Loucy (cell line): ENCODE measurements at regions not wholly inside any gene's neighbourhood (a gene's known extent, or its start where the extent isn't known, plus 50 kb on each side); places are given as distances from the start of the nearest gene placed in this dataset.

ENCODE experiments used
- H2AFZ ChIP-seq: fragments of 200-600 bp; sonication (generic); 2 replicates; pipeline ENCODE4 v1.6.0; 2016; ENCODE audit warnings: antibody characterized with exemption, mild to moderate bottlenecking, low read length, moderate library complexity
- H3F3A ChIP-seq: fragments of 200-600 bp; 2 replicates; pipeline ENCODE4 v1.6.0; 2016; ENCODE audit warnings: antibody characterized with exemption, low read depth, mild to moderate bottlenecking
- H3K27me3 ChIP-seq: fragments of 200-600 bp; sonication (generic); 2 replicates; pipeline ENCODE4 v1.6.1; 2014; ENCODE audit warnings: low read length, mild to moderate bottlenecking; ENCODE audit not compliant: insufficient read depth, poor library complexity, severe bottlenecking
- H3K36me3 ChIP-seq: fragments of 200-600 bp; sonication (generic); 2 replicates; pipeline ENCODE4 v1.6.1; 2016; ENCODE audit warnings: low read length; ENCODE audit not compliant: insufficient read depth
- H3K4me1 ChIP-seq: fragments of 200-600 bp; sonication (generic); 2 replicates; pipeline ENCODE4 v1.5.1; 2014; ENCODE audit warnings: low read length, mild to moderate bottlenecking; ENCODE audit not compliant: insufficient read depth, poor library complexity, severe bottlenecking
- H3K4me2 ChIP-seq: fragments of 200-600 bp; sonication (generic); 2 replicates; pipeline ENCODE4 v1.6.0; 2014; ENCODE audit warnings: antibody characterized with exemption, low read length, low read depth, mild to moderate bottlenecking; ENCODE audit not compliant: poor library complexity, severe bottlenecking
- H3K4me3 ChIP-seq: fragments of 200-600 bp; sonication (generic); 2 replicates; pipeline ENCODE4 v1.5.1; 2014; ENCODE audit warnings: low read length, mild to moderate bottlenecking, mixed read lengths; ENCODE audit not compliant: poor library complexity, severe bottlenecking
- H3K79me2 ChIP-seq: fragments of 200-600 bp; sonication (generic); 2 replicates; pipeline ENCODE4 v1.6.1; 2014; ENCODE audit warnings: low read length; ENCODE audit not compliant: insufficient read depth
- H3K9ac ChIP-seq: fragments of 200-600 bp; sonication (generic); 2 replicates; pipeline ENCODE4 v1.6.0; 2014; ENCODE audit warnings: mild to moderate bottlenecking, low read depth, low read length, moderate library complexity; ENCODE audit not compliant: poor library complexity, severe bottlenecking
- H3K9me2 ChIP-seq: fragments of 200-600 bp; sonication (generic); replicated peaks from 2 replicates; pipeline ENCODE4 v1.6.1; 2016; ENCODE audit warnings: low read depth, low read length, mixed read lengths
- H3K9me3 ChIP-seq: fragments of 200-600 bp; sonication (generic); 2 replicates; pipeline ENCODE4 v1.6.1; 2014; ENCODE audit warnings: mild to moderate bottlenecking, antibody characterized with exemption, low read length, low read depth; ENCODE audit not compliant: insufficient read depth
- H4K20me1 ChIP-seq: fragments of 200-600 bp; sonication (generic); 2 replicates; pipeline ENCODE4 v1.6.0; 2014; ENCODE audit warnings: antibody characterized with exemption, low read length, mild to moderate bottlenecking; ENCODE audit not compliant: insufficient read depth, poor library complexity, severe bottlenecking
- CTCF ChIP-seq: fragments of 200-600 bp; sonication (generic); conservative IDR thresholded peaks from 2 replicates; pipeline ENCODE4 v1.5.1; 2014; ENCODE audit warnings: mild to moderate bottlenecking, antibody characterized with exemption, low read length
- EZH2phosphoT487 ChIP-seq: fragments of 200-600 bp; IDR thresholded peaks from 2 replicates; pipeline ENCODE4 v1.6.1; 2018; ENCODE audit warnings: antibody characterized with exemption, mild to moderate bottlenecking, moderate library complexity, borderline replicate concordance

- H3K9me3 ChIP-seq: no peaks in the 10 kb centered on the region
- H3K4me2 ChIP-seq: no peak overlapping the region
- no peaks in the 10 kb centered on the region for H3K79me2 ChIP-seq
- no peaks in the 10 kb centered on the region for H3K27me3 ChIP-seq
- no peak overlapping the region for H3K9ac ChIP-seq
- H2AFZ ChIP-seq: no peak overlapping the region
- no peak overlapping the region for H3K4me3 ChIP-seq
- H3K36me3 ChIP-seq: no peaks in the 10 kb centered on the region
- no peak for TF ChIP-seq EZH2phosphoT487
- TF ChIP-seq CTCF: no peak
- H3K4me1 ChIP-seq: no peaks in the 10 kb centered on the region
- H3F3A ChIP-seq: no peaks in the 10 kb centered on the region
- H4K20me1 ChIP-seq: no peaks in the 10 kb centered on the region
- no peaks in the 10 kb centered on the region for H3K9me2 ChIP-seq
These were observed 153.4 kb downstream of the OAT start for GRCh38 chr10:124265391-124265745.

- no peaks in the 10 kb centered on the region for H3K36me3 ChIP-seq
- H3K9ac ChIP-seq: no peak overlapping the region
- no peaks in the 10 kb centered on the region for H3F3A ChIP-seq
- no peaks in the 10 kb centered on the region for H3K27me3 ChIP-seq
- H3K4me1 ChIP-seq: no peaks in the 10 kb centered on the region
- no peaks in the 10 kb centered on the region for H3K9me2 ChIP-seq
- no peaks in the 10 kb centered on the region for H4K20me1 ChIP-seq
- H3K79me2 ChIP-seq: no peaks in the 10 kb centered on the region
- no peak overlapping the region for H3K4me3 ChIP-seq
- H3K9me3 ChIP-seq: no peaks in the 10 kb centered on the region
- H2AFZ ChIP-seq: no peak overlapping the region
- no peak overlapping the region for H3K4me2 ChIP-seq
- no peak for TF ChIP-seq CTCF
- no peak for TF ChIP-seq EZH2phosphoT487
These were observed 153.9 kb downstream of the OAT start for GRCh38 chr10:124264711-124265390.

- TF ChIP-seq CTCF (no peak), EZH2phosphoT487 (no peak)
- Histone ChIP-seq H3K4me1 (no peaks in the 10 kb centered on the region), H3K9ac (no peak overlapping the region), H3K27me3 (no peaks in the 10 kb centered on the region), H3K36me3 (no peaks in the 10 kb centered on the region), H3F3A (no peaks in the 10 kb centered on the region), H4K20me1 (no peaks in the 10 kb centered on the region), H3K79me2 (no peaks in the 10 kb centered on the region), H2AFZ (no peak overlapping the region), H3K4me3 (no peak overlapping the region), H3K9me2 (no peaks in the 10 kb centered on the region), H3K9me3 (no peaks in the 10 kb centered on the region), H3K4me2 (no peak overlapping the region)
These were observed 154.5 kb downstream of the OAT start for GRCh38 chr10:124264271-124264670.
